A673 (cell line): ENCODE measurements at regions not wholly inside any gene's neighbourhood (a gene's known extent, or its start where the extent isn't known, plus 50 kb on each side); places are given as distances from the start of the nearest gene placed in this dataset.

Experiments
- BruUV-seq: library from RNA; stranded (reverse); fragments of 400-500 nt; replicated peaks from 2 replicates; lab custom pipeline; 2021; lab: Mats Ljungman, UMichigan
- CTCF ChIA-PET: fragments of 300-600 bp; sonication (Branson Sonifier 250); formaldehyde crosslinking; loops from one replicate; lab custom pipeline; 2022; ENCODE audit warnings: antibody characterized with exemption; lab: Charles Lee
- POLR2A ChIA-PET: fragments of 300-600 bp; sonication (Branson Sonifier 250); formaldehyde crosslinking; loops from one replicate; lab custom pipeline; 2022; ENCODE audit warnings: antibody characterized with exemption; ENCODE audit not compliant: low non-redundant PET; lab: Charles Lee
- DNase-seq: peaks from one replicate; pipeline ENCODE4 v3.0.0-alpha.2; 2015; ENCODE audit warnings: low spot score
- H3K27ac ChIP-seq: fragments of 200-600 bp; sonication (generic); 2 replicates; pipeline ENCODE4 v1.5.1; 2016; ENCODE audit warnings: mixed run types, low read depth, mild to moderate bottlenecking, mixed read lengths, antibody characterized with exemption, low read length; ENCODE audit not compliant: poor library complexity, severe bottlenecking
- H3K27me3 ChIP-seq: fragments of 200-600 bp; sonication (generic); replicated peaks from 2 replicates; pipeline ENCODE4 v1.6.1; 2017; ENCODE audit warnings: mixed run types, low read depth, mild to moderate bottlenecking, mixed read lengths, antibody characterized with exemption, low read length; ENCODE audit not compliant: insufficient read depth, poor library complexity
- H3K36me3 ChIP-seq: fragments of 200-600 bp; sonication (generic); 2 replicates; pipeline ENCODE4 v1.6.1; 2016; ENCODE audit warnings: mixed run types, mild to moderate bottlenecking, mixed read lengths, antibody characterized with exemption, low read length; ENCODE audit not compliant: insufficient read depth, poor library complexity, severe bottlenecking
- H3K4me1 ChIP-seq: fragments of 200-600 bp; sonication (generic); 2 replicates; pipeline ENCODE4 v1.6.1; 2017; ENCODE audit warnings: mixed run types, mild to moderate bottlenecking, mixed read lengths, antibody characterized with exemption, low read length; ENCODE audit not compliant: insufficient read depth, poor library complexity, severe bottlenecking
- H3K4me3 ChIP-seq: fragments of 200-600 bp; sonication (generic); 2 replicates; pipeline ENCODE4 v1.5.1; 2016; ENCODE audit warnings: low read depth, mixed run types, mild to moderate bottlenecking, mixed read lengths, low read length; ENCODE audit not compliant: poor library complexity, severe bottlenecking
- H3K9me3 ChIP-seq: fragments of 200-600 bp; sonication (generic); 2 replicates; pipeline ENCODE4 v1.6.1; 2016; ENCODE audit warnings: mixed run types, low read depth, mild to moderate bottlenecking, mixed read lengths, antibody characterized with exemption, low read length; ENCODE audit not compliant: poor library complexity, severe bottlenecking
- EZH2 ChIP-seq: fragments of 200-600 bp; sonication (generic); IDR thresholded peaks from 2 replicates; pipeline ENCODE4 v1.6.1; 2017; ENCODE audit warnings: borderline replicate concordance, low read depth, mild to moderate bottlenecking, mixed read lengths, antibody characterized with exemption, low read length; ENCODE audit not compliant: poor library complexity, severe bottlenecking
- intact Hi-C: fragments of 100-400 bp; cut with micrococcal nuclease; formaldehyde crosslinking; loops from one replicate; pipeline ENCODE4 v1.10.0; 2022; ENCODE audit not compliant: unreplicated experiment
- TF ChIP-seq, protein P1 (sequence below): fragments of 300-800, 200-600 bp; sonication (generic); conservative IDR thresholded peaks from 2 replicates; pipeline ENCODE4 v1.5.1; 2017; ENCODE audit warnings: low read depth, mild to moderate bottlenecking, antibody characterized with exemption, low read length, moderate library complexity, mixed read lengths

DNA sequence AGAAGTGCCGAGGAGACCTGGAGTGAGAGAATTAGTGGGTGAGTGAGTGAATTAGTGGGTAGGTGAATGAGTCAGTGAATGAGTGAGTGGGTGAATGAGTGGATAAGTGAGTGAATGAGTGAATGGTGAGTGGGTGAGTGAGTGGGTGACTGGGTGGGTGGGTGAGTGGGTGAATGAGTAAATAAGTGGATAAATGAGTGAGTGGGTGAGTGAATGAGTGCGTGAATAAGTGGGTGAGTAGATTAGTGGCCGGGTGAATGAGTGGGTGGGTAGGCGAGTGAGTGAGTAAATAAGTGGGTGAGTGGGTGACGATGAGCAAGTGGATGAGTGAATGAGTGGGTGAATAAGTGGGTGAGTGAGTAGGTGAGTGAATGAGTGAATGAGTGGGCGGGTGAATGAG lies 243.7 kb upstream of the MGMT start:
- ChIA-PET CTCF (no interaction called here), POLR2A (no interaction called here)
- no peak for DNase-seq
- BruUV-seq: no TSS peak
- intact Hi-C loops: no loop called here
- TF ChIP-seq, protein P1, sequence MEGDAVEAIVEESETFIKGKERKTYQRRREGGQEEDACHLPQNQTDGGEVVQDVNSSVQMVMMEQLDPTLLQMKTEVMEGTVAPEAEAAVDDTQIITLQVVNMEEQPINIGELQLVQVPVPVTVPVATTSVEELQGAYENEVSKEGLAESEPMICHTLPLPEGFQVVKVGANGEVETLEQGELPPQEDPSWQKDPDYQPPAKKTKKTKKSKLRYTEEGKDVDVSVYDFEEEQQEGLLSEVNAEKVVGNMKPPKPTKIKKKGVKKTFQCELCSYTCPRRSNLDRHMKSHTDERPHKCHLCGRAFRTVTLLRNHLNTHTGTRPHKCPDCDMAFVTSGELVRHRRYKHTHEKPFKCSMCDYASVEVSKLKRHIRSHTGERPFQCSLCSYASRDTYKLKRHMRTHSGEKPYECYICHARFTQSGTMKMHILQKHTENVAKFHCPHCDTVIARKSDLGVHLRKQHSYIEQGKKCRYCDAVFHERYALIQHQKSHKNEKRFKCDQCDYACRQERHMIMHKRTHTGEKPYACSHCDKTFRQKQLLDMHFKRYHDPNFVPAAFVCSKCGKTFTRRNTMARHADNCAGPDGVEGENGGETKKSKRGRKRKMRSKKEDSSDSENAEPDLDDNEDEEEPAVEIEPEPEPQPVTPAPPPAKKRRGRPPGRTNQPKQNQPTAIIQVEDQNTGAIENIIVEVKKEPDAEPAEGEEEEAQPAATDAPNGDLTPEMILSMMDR: no peak
- TF ChIP-seq EZH2: no peak
- no peaks in the 10 kb centered on the region for H3K4me1 ChIP-seq
- H3K9me3 ChIP-seq: no peaks in the 10 kb centered on the region
- no peaks in the 10 kb centered on the region for H3K36me3 ChIP-seq
- H3K27me3 ChIP-seq: no peaks in the 10 kb centered on the region
- no peak overlapping the region for H3K4me3 ChIP-seq
- H3K27ac ChIP-seq: no peak overlapping the region

DNA sequence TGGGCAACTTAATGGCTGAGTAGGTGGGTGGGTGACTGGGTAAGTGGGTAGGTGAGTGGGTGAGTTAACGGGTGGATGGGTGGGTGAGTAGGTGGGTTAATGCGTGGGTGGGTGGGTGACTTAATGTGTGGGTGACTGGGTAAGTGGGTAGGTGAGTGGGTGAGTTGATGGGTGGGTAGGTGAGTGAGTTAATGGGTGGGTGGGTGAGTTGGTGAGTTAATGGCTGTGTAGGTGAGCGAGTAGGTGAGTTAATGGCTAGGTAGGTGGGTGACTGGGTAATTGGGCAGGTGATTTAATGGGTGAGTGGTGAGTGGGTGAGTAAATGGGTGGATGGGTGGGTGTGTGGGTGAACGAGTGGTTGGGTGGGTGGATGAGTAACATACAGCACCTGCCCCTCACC lies 243.0 kb upstream of the MGMT start:
- Histone ChIP-seq H3K27me3 (no peaks in the 10 kb centered on the region), H3K27ac (no peak overlapping the region), H3K36me3 (no peaks in the 10 kb centered on the region), H3K9me3 (no peaks in the 10 kb centered on the region), H3K4me1 (no peaks in the 10 kb centered on the region), H3K4me3 (no peak overlapping the region)
- intact Hi-C loops: no loop called here
- ChIA-PET POLR2A (no interaction called here), CTCF (no interaction called here)
- TF ChIP-seq, protein P1: no peak
- TF ChIP-seq EZH2: no peak
- no TSS peak for BruUV-seq
- no peak for DNase-seq

DNA sequence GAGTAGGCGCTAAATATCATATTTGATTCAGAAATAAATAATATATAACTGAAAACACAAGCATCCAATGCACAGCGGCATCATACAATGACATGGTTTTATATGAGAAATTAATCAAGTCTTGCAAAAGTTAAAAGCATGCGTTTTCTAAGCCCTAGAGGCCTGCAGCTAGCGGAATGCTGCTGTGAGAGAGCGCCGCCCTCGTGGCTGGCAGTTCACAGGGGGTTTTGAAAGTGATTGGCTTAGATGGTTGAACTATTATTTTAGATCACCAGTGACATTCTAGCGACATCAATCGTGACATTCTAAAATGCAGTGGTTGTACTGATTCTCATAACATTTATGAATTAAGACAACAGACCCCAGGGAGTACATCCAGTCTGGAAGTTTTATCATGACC lies 235.2 kb upstream of the MGMT start:
- Histone ChIP-seq H3K4me1 (no peaks in the 10 kb centered on the region), H3K27ac (no peak overlapping the region), H3K4me3 (no peak overlapping the region), H3K27me3 (no peaks in the 10 kb centered on the region), H3K9me3 (no peaks in the 10 kb centered on the region), H3K36me3 (no peaks in the 10 kb centered on the region)
- intact Hi-C loops: no loop called here
- ChIA-PET CTCF (no interaction called here), POLR2A (no interaction called here)
- no peak for TF ChIP-seq EZH2
- TF ChIP-seq, protein P1: no peak; the same call in 1 of the 2 replicates
- BruUV-seq: no TSS peak
- DNase-seq: no peak
